ENCODE measurements at regions not wholly inside any gene's neighbourhood (a gene's known extent, or its start where the extent isn't known, plus 50 kb on each side); places are given as distances from the start of the nearest gene placed in this dataset.

GRCh38 chr4:27343411-27343810 lies 482.8 kb downstream of the STIM2 start:
- ATAC-seq = no peak

More at GRCh38 chr4:27343411-27343810, 482.8 kb downstream of the STIM2 start:
- Histone ChIP-seq H2AFZ (ENCODE audit: control insufficient read depth, low read depth, low read length) (no peak overlapping the region), H3K9me3 (replicated peaks; ENCODE audit: control insufficient read depth, insufficient read depth, low read length) (no peaks in the 10 kb centered on the region), H3K27me3 (replicated peaks in 1 of 2; ENCODE audit: control insufficient read depth in 2 of 2, insufficient read depth in 2 of 2, low read length in 1 of 2) (no peaks in the 10 kb centered on the region), H3K27ac (ENCODE audit: control insufficient read depth, insufficient read depth) (no peak overlapping the region), H3K9ac (ENCODE audit: control insufficient read depth, insufficient read depth, low read length) (no peak overlapping the region), H3K4me2 (ENCODE audit: control insufficient read depth, insufficient read depth) (no peak overlapping the region), H3K79me2 (ENCODE audit: control insufficient read depth, insufficient read depth, low read length) (no peaks in the 10 kb centered on the region), H3K36me3 (ENCODE audit: control insufficient read depth in 2 of 2, insufficient read depth in 2 of 2, low read length in 1 of 2) (no peaks in the 10 kb centered on the region), H4K20me1 (ENCODE audit: control insufficient read depth, insufficient read depth) (no peaks in the 10 kb centered on the region), H3K4me3 (no peak overlapping the region), H3K4me1 (ENCODE audit: control insufficient read depth, insufficient read depth, low read length) (no peaks in the 10 kb centered on the region)
- ChIA-PET RAD21 (ENCODE audit: unreplicated experiment) (no interaction called here), SMC1A (ENCODE audit: uncharacterized antibody, unreplicated experiment) (no interaction called here), CTCF (no interaction called here), POLR2A (no interaction called here)
- no peak for DNase-seq (ENCODE audit: low read depth, low spot score)
- no TSS peak for BruUV-seq (replicated peaks)
- FAIRE-seq = no peak
- no peak for TF ChIP-seq CREB1 (IDR thresholded peaks at IDR 0.05; ENCODE audit: low read depth)
- TF ChIP-seq JUND (IDR thresholded peaks at IDR 0.05; ENCODE audit: low read depth, low read length) = no peak
- no peak for TF ChIP-seq BRCA1 (IDR thresholded peaks at IDR 0.05; ENCODE audit: low read depth, low read length)
- TF ChIP-seq ZNF622 (IDR thresholded peaks at IDR 0.05) = no peak
- TF ChIP-seq MXI1 (IDR thresholded peaks at IDR 0.05; ENCODE audit: low read depth, low read length) = no peak
- TF ChIP-seq STAT3 (IDR thresholded peaks at IDR 0.05; ENCODE audit: low read depth, low read length) = no peak
- TF ChIP-seq RAD51 (IDR thresholded peaks at IDR 0.05) = no peak
- no peak for TF ChIP-seq ZNF24 (IDR thresholded peaks at IDR 0.05)
- TF ChIP-seq EGR1 (IDR thresholded peaks at IDR 0.05; ENCODE audit: borderline replicate concordance in 1 of 2, low read depth in 2 of 2, low read length in 2 of 2) = no peak
- TF ChIP-seq ZNF274 (IDR thresholded peaks at IDR 0.05; ENCODE audit: insufficient read depth, insufficient read length) = no peak
- no peak for TF ChIP-seq E2F4 (IDR thresholded peaks at IDR 0.05; ENCODE audit: low read depth, low read length)
- TF ChIP-seq PBX3 (IDR thresholded peaks at IDR 0.05; ENCODE audit: insufficient replicate concordance, low read depth, low read length) = no peak
- TF ChIP-seq MEF2B (IDR thresholded peaks at IDR 0.05; ENCODE audit: partially characterized antibody, poor library complexity, severe bottlenecking) = no peak
- intact Hi-C loops (cut with micrococcal nuclease; ENCODE audit: unreplicated experiment) (no loop called here), in situ Hi-C loops (cut with MboI) (no loop called here)
- 32% methylated on average over 3 of the region's 3 CpGs for WGBS (ENCODE audit: insufficient coverage, insufficient replicate concordance, low lambda C conversion rate, missing lambda C conversion rate)

Data from GM12878 (cell line).